ENCODE measurements at regions not wholly inside any gene's neighbourhood (a gene's known extent, or its start where the extent isn't known, plus 50 kb on each side); places are given as distances from the start of the nearest gene placed in this dataset.

- DNase-seq, result peak; percentile 66
Observed at GRCh38 chrX:42946544-42947194, 168.7 kb upstream of the PPP1R2C start.

GRCh38 chrX:42948723-42949657, 171.0 kb upstream of the PPP1R2C start:
- peak; percentile 78 for DNase-seq

GRCh38 chrX:42951747-42952146, 173.8 kb upstream of the PPP1R2C start:
- DNase-seq, result no peak

GRCh38 chrX:42952621-42953020, 174.7 kb upstream of the PPP1R2C start:
- DNase-seq, result no peak

- no peak for DNase-seq
Observed at GRCh38 chrX:42954880-42955279, 176.9 kb upstream of the PPP1R2C start.

GRCh38 chrX:42955349-42955748, 177.4 kb upstream of the PPP1R2C start:
- no peak for DNase-seq

- no peak for DNase-seq
Observed at GRCh38 chrX:42967681-42968300, 189.8 kb upstream of the PPP1R2C start.

- DNase-seq, result no peak
Observed at GRCh38 chrX:42973321-42973720, 195.4 kb upstream of the PPP1R2C start.

GRCh38 chrX:42975906-42976305, 197.9 kb upstream of the PPP1R2C start:
- no peak for DNase-seq

GRCh38 chrX:42976746-42977366, 198.9 kb upstream of the PPP1R2C start:
- DNase-seq, result no peak

GRCh38 chrX:42978655-42979379, 200.9 kb upstream of the PPP1R2C start:
- DNase-seq, result no peak

GRCh38 chrX:42988700-42989099, 210.7 kb upstream of the PPP1R2C start:
- no peak for DNase-seq

- DNase-seq, result no peak
Observed at GRCh38 chrX:42992199-42992943, 214.4 kb upstream of the PPP1R2C start.

GRCh38 chrX:42996861-42997260, 218.9 kb upstream of the PPP1R2C start:
- DNase-seq, result no peak

- no peak for DNase-seq
Observed at GRCh38 chrX:43000121-43000520, 222.2 kb upstream of the PPP1R2C start.

GRCh38 chrX:43002526-43003203, 224.7 kb upstream of the PPP1R2C start:
- DNase-seq, result no peak

GRCh38 chrX:43003204-43003565, 225.2 kb upstream of the PPP1R2C start:
- no peak for DNase-seq

- no peak for DNase-seq
Observed at GRCh38 chrX:43003939-43004338, 226.0 kb upstream of the PPP1R2C start.

- no peak for DNase-seq
Observed at GRCh38 chrX:43005561-43005960, 227.6 kb upstream of the PPP1R2C start.

- DNase-seq, result no peak
Observed at GRCh38 chrX:43008356-43008755, 230.4 kb upstream of the PPP1R2C start.

- no peak for DNase-seq
Observed at GRCh38 chrX:43016021-43016420, 238.1 kb upstream of the PPP1R2C start.
